Astrocyte (in vitro differentiated cells and primary cell): ENCODE measurements at regions not wholly inside any gene's neighbourhood (a gene's known extent, or its start where the extent isn't known, plus 50 kb on each side); places are given as distances from the start of the nearest gene placed in this dataset.

Experiments
- DNase-seq: peaks from one replicate; pipeline ENCODE4 v3.0.0-alpha.2; 2010; ENCODE audit warnings: low read depth
- FAIRE-seq: peaks from 2 replicates; lab custom pipeline; 2011; peaks lifted over from hg19 to GRCh38; lab: Jason Lieb, UNC
- H2AFZ ChIP-seq: 2 replicates; pipeline ENCODE4 v1.6.0; 2012; ENCODE audit warnings: low read depth, low read length, inconsistent platforms
- H3K27ac ChIP-seq: 2 replicates; pipeline ENCODE4 v1.5.1; 2011; ENCODE audit warnings: low read depth, low read length, inconsistent platforms
- H3K27me3 ChIP-seq: 2 replicates; pipeline ENCODE4 v1.6.0; 2011; ENCODE audit warnings: low read length, inconsistent platforms; ENCODE audit not compliant: insufficient read depth
- H3K36me3 ChIP-seq: 2 replicates; pipeline ENCODE4 v1.5.1; 2011; ENCODE audit warnings: low read length, inconsistent platforms; ENCODE audit not compliant: insufficient read depth
- H3K4me1 ChIP-seq: 2 replicates; pipeline ENCODE4 v1.5.1; 2011; ENCODE audit warnings: low read length, inconsistent platforms; ENCODE audit not compliant: insufficient read depth
- H3K4me2 ChIP-seq: 2 replicates; pipeline ENCODE4 v1.6.0; 2012; ENCODE audit warnings: low read length, inconsistent platforms
- H3K4me3 ChIP-seq: 2 replicates; pipeline ENCODE4 v1.5.1; 2011; ENCODE audit warnings: low read depth, mild to moderate bottlenecking, low read length, inconsistent platforms; ENCODE audit not compliant: insufficient read depth
- H3K79me2 ChIP-seq: 2 replicates; pipeline ENCODE4 v1.6.0; 2012; ENCODE audit warnings: mild to moderate bottlenecking, low read length, inconsistent platforms; ENCODE audit not compliant: insufficient read depth
- H3K9ac ChIP-seq: 2 replicates; pipeline ENCODE4 v1.6.0; 2012; ENCODE audit warnings: mild to moderate bottlenecking, low read length, inconsistent platforms
- H3K9me3 ChIP-seq: 2 replicates; pipeline ENCODE4 v1.5.1; 2012; ENCODE audit warnings: low read depth, mild to moderate bottlenecking, low read length, inconsistent platforms; ENCODE audit not compliant: insufficient read depth
- H4K20me1 ChIP-seq: 2 replicates; pipeline ENCODE4 v1.6.0; 2012; ENCODE audit warnings: low read length, inconsistent platforms; ENCODE audit not compliant: insufficient read depth
- H3K27ac Mint-ChIP-seq: one replicate; pipeline ENCODE4 v1.8.0; 2021; ENCODE audit warnings: mild to moderate bottlenecking, mixed read lengths; ENCODE audit not compliant: unreplicated experiment
- H3K27me3 Mint-ChIP-seq: one replicate; pipeline ENCODE4 v1.8.0; 2021; ENCODE audit warnings: low read depth, mixed read lengths; ENCODE audit not compliant: unreplicated experiment
- H3K36me3 Mint-ChIP-seq: one replicate; pipeline ENCODE4 v1.8.0; 2021; ENCODE audit warnings: low read depth, mixed read lengths; ENCODE audit not compliant: unreplicated experiment
- H3K4me1 Mint-ChIP-seq: one replicate; pipeline ENCODE4 v1.8.0; 2021; ENCODE audit warnings: low read depth, mixed read lengths; ENCODE audit not compliant: unreplicated experiment
- H3K4me3 Mint-ChIP-seq: one replicate; pipeline ENCODE4 v1.8.0; 2021; ENCODE audit warnings: mild to moderate bottlenecking, moderate library complexity, mixed read lengths; ENCODE audit not compliant: unreplicated experiment
- H3K9me3 Mint-ChIP-seq: one replicate; pipeline ENCODE4 v1.8.0; 2021; ENCODE audit warnings: mild to moderate bottlenecking, mixed read lengths; ENCODE audit not compliant: unreplicated experiment
- EZH2 ChIP-seq: IDR thresholded peaks from 2 replicates; pipeline ENCODE4 v1.6.1; 2012; ENCODE audit warnings: mild to moderate bottlenecking, low read length, inconsistent platforms; ENCODE audit not compliant: insufficient read depth
- TF ChIP-seq, protein P1 (sequence below): IDR thresholded peaks from 2 replicates; pipeline ENCODE4 v1.5.1; 2011; ENCODE audit warnings: low read depth, mild to moderate bottlenecking, inconsistent platforms, low read length, moderate library complexity; ENCODE audit not compliant: insufficient read depth

- no peak overlapping the region for H3K9ac ChIP-seq
- no peaks in the 10 kb centered on the region for H3K27me3 ChIP-seq
- no peaks in the 10 kb centered on the region for H3K9me3 ChIP-seq
- H3K4me1 Mint-ChIP-seq, result peaks cover 14% of the 10 kb centered on the region
- H3K4me1 ChIP-seq, result peaks cover 5% of the 10 kb centered on the region
- no peak overlapping the region for H3K27ac Mint-ChIP-seq
- DNase-seq (no peak), FAIRE-seq (no peak)
- no peaks in the 10 kb centered on the region for H4K20me1 ChIP-seq
- H3K79me2 ChIP-seq, result no peaks in the 10 kb centered on the region
- no peaks in the 10 kb centered on the region for H3K36me3 Mint-ChIP-seq
- H3K27me3 Mint-ChIP-seq, result no peaks in the 10 kb centered on the region
- no peaks in the 10 kb centered on the region for H3K9me3 Mint-ChIP-seq
- H3K27ac ChIP-seq, result no peak overlapping the region
- no peak overlapping the region for H3K4me3 Mint-ChIP-seq
- no peak overlapping the region for H3K4me2 ChIP-seq
- no peak overlapping the region for H2AFZ ChIP-seq
- TF ChIP-seq EZH2, result no peak
- TF ChIP-seq, protein P1, sequence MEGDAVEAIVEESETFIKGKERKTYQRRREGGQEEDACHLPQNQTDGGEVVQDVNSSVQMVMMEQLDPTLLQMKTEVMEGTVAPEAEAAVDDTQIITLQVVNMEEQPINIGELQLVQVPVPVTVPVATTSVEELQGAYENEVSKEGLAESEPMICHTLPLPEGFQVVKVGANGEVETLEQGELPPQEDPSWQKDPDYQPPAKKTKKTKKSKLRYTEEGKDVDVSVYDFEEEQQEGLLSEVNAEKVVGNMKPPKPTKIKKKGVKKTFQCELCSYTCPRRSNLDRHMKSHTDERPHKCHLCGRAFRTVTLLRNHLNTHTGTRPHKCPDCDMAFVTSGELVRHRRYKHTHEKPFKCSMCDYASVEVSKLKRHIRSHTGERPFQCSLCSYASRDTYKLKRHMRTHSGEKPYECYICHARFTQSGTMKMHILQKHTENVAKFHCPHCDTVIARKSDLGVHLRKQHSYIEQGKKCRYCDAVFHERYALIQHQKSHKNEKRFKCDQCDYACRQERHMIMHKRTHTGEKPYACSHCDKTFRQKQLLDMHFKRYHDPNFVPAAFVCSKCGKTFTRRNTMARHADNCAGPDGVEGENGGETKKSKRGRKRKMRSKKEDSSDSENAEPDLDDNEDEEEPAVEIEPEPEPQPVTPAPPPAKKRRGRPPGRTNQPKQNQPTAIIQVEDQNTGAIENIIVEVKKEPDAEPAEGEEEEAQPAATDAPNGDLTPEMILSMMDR, result no peak
- no peak overlapping the region for H3K4me3 ChIP-seq
- H3K36me3 ChIP-seq, result no peaks in the 10 kb centered on the region
These were observed 64.9 kb upstream of the ZDHHC17 start for GRCh38 chr12:76698966-76699365.

GRCh38 chr12:76701690-76702089 lies 62.2 kb upstream of the ZDHHC17 start:
- Mint-ChIP-seq H3K4me3 (no peak overlapping the region), H3K27me3 (no peaks in the 10 kb centered on the region), H3K36me3 (no peaks in the 10 kb centered on the region), H3K27ac (no peak overlapping the region), H3K4me1 (peaks cover 33% of the 10 kb centered on the region), H3K9me3 (no peaks in the 10 kb centered on the region)
- Histone ChIP-seq H3K79me2 (no peaks in the 10 kb centered on the region), H3K27ac (no peak overlapping the region), H3K27me3 (no peaks in the 10 kb centered on the region), H3K36me3 (no peaks in the 10 kb centered on the region), H3K9me3 (no peaks in the 10 kb centered on the region), H3K9ac (no peak overlapping the region), H3K4me2 (no peak overlapping the region), H3K4me3 (no peak overlapping the region), H4K20me1 (no peaks in the 10 kb centered on the region), H3K4me1 (peaks cover 9% of the 10 kb centered on the region), H2AFZ (no peak overlapping the region)
- no peak for TF ChIP-seq EZH2
- TF ChIP-seq, protein P1, result no peak
- no peak for FAIRE-seq
- DNase-seq, result no peak

- no peak overlapping the region for H3K4me3 Mint-ChIP-seq
- peaks cover 40% of the 10 kb centered on the region for H3K4me1 Mint-ChIP-seq
- H3K27ac ChIP-seq, result no peak overlapping the region
- H4K20me1 ChIP-seq, result no peaks in the 10 kb centered on the region
- H3K9ac ChIP-seq, result no peak overlapping the region
- no peak overlapping the region for H2AFZ ChIP-seq
- no peaks in the 10 kb centered on the region for H3K9me3 ChIP-seq
- TF ChIP-seq, protein P1, result no peak
- TF ChIP-seq EZH2, result no peak
- H3K4me2 ChIP-seq, result no peak overlapping the region
- H3K36me3 Mint-ChIP-seq, result no peaks in the 10 kb centered on the region
- no peaks in the 10 kb centered on the region for H3K9me3 Mint-ChIP-seq
- no peak overlapping the region for H3K4me3 ChIP-seq
- H3K4me1 ChIP-seq, result peaks cover 16% of the 10 kb centered on the region
- DNase-seq (no peak), FAIRE-seq (no peak)
- H3K27me3 Mint-ChIP-seq, result no peaks in the 10 kb centered on the region
- H3K36me3 ChIP-seq, result no peaks in the 10 kb centered on the region
- H3K27me3 ChIP-seq, result no peaks in the 10 kb centered on the region
- H3K79me2 ChIP-seq, result no peaks in the 10 kb centered on the region
- H3K27ac Mint-ChIP-seq, result no peak overlapping the region
These were observed 61.0 kb upstream of the ZDHHC17 start for GRCh38 chr12:76702946-76703345.
